ENCODE measurements at regions not wholly inside any gene's neighbourhood (a gene's known extent, or its start where the extent isn't known, plus 50 kb on each side); places are given as distances from the start of the nearest gene placed in this dataset.
"Not testable (repeated sequence)": the region's sequence is repeated elsewhere in the genome, so short reads cannot be mapped to it uniquely, and the experiment has no call there.

- no peaks in the 10 kb centered on the region for H3K27me3 ChIP-seq
- H3K9ac ChIP-seq (ENCODE audit: low read depth in 2 of 2, low read length in 2 of 2): no peak overlapping the region
- H3K9me3 ChIP-seq: no peaks in the 10 kb centered on the region
- DNase-seq: peak; percentile 38
- intact Hi-C loops (cut with DNase I): no loop called here
- H3K4me3 ChIP-seq: no peak overlapping the region
- no peaks in the 10 kb centered on the region for H3K4me1 ChIP-seq
- H3K27ac ChIP-seq: peak overlapping the region; percentile 22
- H3K36me3 ChIP-seq: no peaks in the 10 kb centered on the region
- no peak for TF ChIP-seq CTCF (IDR thresholded peaks at IDR 0.05)
These were observed 59.7 kb downstream of the RAP2B start for GRCh38 chr3:153221748-153222162.

- intact Hi-C loops (cut with DNase I); H3K27me3 ChIP-seq; H3K9ac ChIP-seq (ENCODE audit: low read depth in 2 of 2, low read length in 2 of 2); H3K4me3 ChIP-seq; H3K36me3 ChIP-seq; H3K4me1 ChIP-seq; H3K9me3 ChIP-seq; H3K27ac ChIP-seq; DNase-seq: not testable (repeated sequence)
These were observed 64.9 kb downstream of the RAP2B start for GRCh38 chr3:153226877-153227276.

GRCh38 chr3:153230427-153230826, 68.4 kb downstream of the RAP2B start:
- intact Hi-C loops (cut with DNase I); H3K4me1 ChIP-seq; H3K4me3 ChIP-seq; H3K9ac ChIP-seq (ENCODE audit: low read depth in 2 of 2, low read length in 2 of 2); H3K27me3 ChIP-seq; H3K9me3 ChIP-seq; H3K36me3 ChIP-seq; H3K27ac ChIP-seq; DNase-seq: not testable (repeated sequence)

GRCh38 chr3:153231245-153231644, 69.2 kb downstream of the RAP2B start:
- H3K4me1 ChIP-seq; intact Hi-C loops (cut with DNase I); H3K4me3 ChIP-seq; H3K27ac ChIP-seq; H3K36me3 ChIP-seq; H3K9ac ChIP-seq (ENCODE audit: low read depth in 2 of 2, low read length in 2 of 2); DNase-seq; H3K27me3 ChIP-seq; H3K9me3 ChIP-seq: not testable (repeated sequence)

GRCh38 chr3:153232050-153232752, 70.2 kb downstream of the RAP2B start:
- H3K4me3 ChIP-seq; H3K27me3 ChIP-seq; H3K9me3 ChIP-seq; H3K4me1 ChIP-seq; intact Hi-C loops (cut with DNase I); H3K9ac ChIP-seq (ENCODE audit: low read depth in 2 of 2, low read length in 2 of 2); H3K36me3 ChIP-seq; H3K27ac ChIP-seq; DNase-seq: not testable (repeated sequence)

GRCh38 chr3:153232851-153233271, 70.8 kb downstream of the RAP2B start:
- Histone ChIP-seq H3K27me3 (no peaks in the 10 kb centered on the region), H3K4me1 (no peaks in the 10 kb centered on the region), H3K36me3 (no peaks in the 10 kb centered on the region), H3K27ac (no peak overlapping the region), H3K9me3 (no peaks in the 10 kb centered on the region), H3K9ac (ENCODE audit: low read depth in 2 of 2, low read length in 2 of 2) (no peak overlapping the region), H3K4me3 (no peak overlapping the region)
- DNase-seq: no peak
- no peak for TF ChIP-seq CTCF (IDR thresholded peaks at IDR 0.05)
- intact Hi-C loops (cut with DNase I): no loop called here

- no peak for DNase-seq
- H3K9me3 ChIP-seq: no peaks in the 10 kb centered on the region
- H3K9ac ChIP-seq (ENCODE audit: low read depth in 2 of 2, low read length in 2 of 2): no peak overlapping the region
- intact Hi-C loops (cut with DNase I): no loop called here
- no peak overlapping the region for H3K4me3 ChIP-seq
- no peak overlapping the region for H3K27ac ChIP-seq
- no peak for TF ChIP-seq CTCF (IDR thresholded peaks at IDR 0.05)
- no peaks in the 10 kb centered on the region for H3K36me3 ChIP-seq
- no peaks in the 10 kb centered on the region for H3K27me3 ChIP-seq
- no peaks in the 10 kb centered on the region for H3K4me1 ChIP-seq
These were observed 72.0 kb downstream of the RAP2B start for GRCh38 chr3:153233986-153234385.

Measured in colonic mucosa (tissue), 4 donors.